Liver (tissue), 3 donors: ENCODE measurements at regions not wholly inside any gene's neighbourhood (a gene's known extent, or its start where the extent isn't known, plus 50 kb on each side); places are given as distances from the start of the nearest gene placed in this dataset.
"Not testable (repeated sequence)": the region's sequence is repeated elsewhere in the genome, so short reads cannot be mapped to it uniquely, and the experiment has no call there.

ENCODE experiments used
- GABPA ChIP-seq, 2 donors: IDR thresholded peaks in 1 of 2; conservative IDR thresholded peaks in 1 of 2; 2 replicates each; pipeline ENCODE4 v1.6.1; 2016; ENCODE audit warnings: antibody characterized with exemption in 2 of 2, mild to moderate bottlenecking in 1 of 2, moderate library complexity in 1 of 2
- RAD21 ChIP-seq, 2 donors: IDR thresholded peaks; 2 replicates each; pipeline ENCODE4 v1.6.1; 2016; ENCODE audit warnings: antibody characterized with exemption in 2 of 2, mild to moderate bottlenecking in 2 of 2
- RXRA ChIP-seq, 2 donors: IDR thresholded peaks; 2 replicates each; pipeline ENCODE4 v1.6.1; 2017 to 2018; ENCODE audit warnings: antibody characterized with exemption in 2 of 2, mild to moderate bottlenecking in 1 of 2
- TF ChIP-seq, protein P1 (sequence below): fragments of 150-350 bp; IDR thresholded peaks from 2 replicates; pipeline ENCODE4 v1.5.1; 2017; ENCODE audit warnings: improper control_type of control experiment, low read depth, low read length; ENCODE audit not compliant: missing input control
- donor health status: healthy.
- donor health status: healthy.

DNA sequence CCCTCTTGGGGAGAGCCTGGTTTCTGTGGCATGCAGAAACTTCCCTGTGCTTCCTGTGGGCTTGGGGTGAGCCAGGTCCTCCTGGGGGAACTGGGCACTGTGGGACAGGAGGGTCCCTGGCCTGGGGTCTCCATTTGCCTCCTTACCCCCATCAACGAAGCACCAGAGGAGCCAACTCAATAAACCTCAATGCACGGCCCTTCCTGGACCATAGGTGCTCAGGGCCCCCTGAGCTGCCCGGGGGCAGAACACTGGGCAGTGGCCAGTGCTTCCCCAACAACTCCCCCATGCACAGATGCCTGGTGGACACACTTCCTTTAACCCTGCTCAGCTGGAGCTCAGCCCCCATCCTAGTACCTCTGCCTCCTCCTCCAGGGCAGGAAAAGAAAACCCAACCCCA is 214.7 kb downstream of the POTEG start:
- not testable (repeated sequence) for TF ChIP-seq GABPA (IDR thresholded peaks at IDR 0.05 in 1 of 2, conservative IDR thresholded peaks at IDR 0.05 in 1 of 2); RAD21 (IDR thresholded peaks at IDR 0.05); RXRA (IDR thresholded peaks at IDR 0.05)
- TF ChIP-seq, protein P1, sequence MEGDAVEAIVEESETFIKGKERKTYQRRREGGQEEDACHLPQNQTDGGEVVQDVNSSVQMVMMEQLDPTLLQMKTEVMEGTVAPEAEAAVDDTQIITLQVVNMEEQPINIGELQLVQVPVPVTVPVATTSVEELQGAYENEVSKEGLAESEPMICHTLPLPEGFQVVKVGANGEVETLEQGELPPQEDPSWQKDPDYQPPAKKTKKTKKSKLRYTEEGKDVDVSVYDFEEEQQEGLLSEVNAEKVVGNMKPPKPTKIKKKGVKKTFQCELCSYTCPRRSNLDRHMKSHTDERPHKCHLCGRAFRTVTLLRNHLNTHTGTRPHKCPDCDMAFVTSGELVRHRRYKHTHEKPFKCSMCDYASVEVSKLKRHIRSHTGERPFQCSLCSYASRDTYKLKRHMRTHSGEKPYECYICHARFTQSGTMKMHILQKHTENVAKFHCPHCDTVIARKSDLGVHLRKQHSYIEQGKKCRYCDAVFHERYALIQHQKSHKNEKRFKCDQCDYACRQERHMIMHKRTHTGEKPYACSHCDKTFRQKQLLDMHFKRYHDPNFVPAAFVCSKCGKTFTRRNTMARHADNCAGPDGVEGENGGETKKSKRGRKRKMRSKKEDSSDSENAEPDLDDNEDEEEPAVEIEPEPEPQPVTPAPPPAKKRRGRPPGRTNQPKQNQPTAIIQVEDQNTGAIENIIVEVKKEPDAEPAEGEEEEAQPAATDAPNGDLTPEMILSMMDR = not testable (repeated sequence)
